WERI-Rb-1 (cell line): ENCODE measurements at regions not wholly inside any gene's neighbourhood (a gene's known extent, or its start where the extent isn't known, plus 50 kb on each side); places are given as distances from the start of the nearest gene placed in this dataset.

Source experiments
- DNase-seq: peaks from one replicate; pipeline ENCODE4 v3.0.0-alpha.2; 2020
- H3K27ac ChIP-seq: fragments of 250-450 bp; sonication (Bioruptor Pico); 2 replicates; pipeline ENCODE4 v1.5.1; 2020; ENCODE audit warnings: mild to moderate bottlenecking, moderate library complexity
- H3K27me3 ChIP-seq: fragments of 250-450 bp; sonication (Bioruptor Pico); 2 replicates; pipeline ENCODE4 v1.5.1; 2021; ENCODE audit warnings: mild to moderate bottlenecking, low read depth, moderate library complexity; ENCODE audit not compliant: insufficient read depth, severe bottlenecking
- H3K36me3 ChIP-seq: fragments of 250-450 bp; sonication (Bioruptor Pico); 2 replicates; pipeline ENCODE4 v1.5.1; 2020; ENCODE audit warnings: mild to moderate bottlenecking, moderate library complexity
- H3K4me3 ChIP-seq: 2 replicates; pipeline ENCODE4 v1.5.1; 2011; ENCODE audit warnings: low read depth, mild to moderate bottlenecking, control low read depth, low read length
- H3K9me3 ChIP-seq: fragments of 250-450 bp; sonication (Bioruptor Pico); 2 replicates; pipeline ENCODE4 v1.5.1; 2021; ENCODE audit warnings: mild to moderate bottlenecking, moderate library complexity; ENCODE audit not compliant: severe bottlenecking
- CTCF ChIP-seq: IDR thresholded peaks from 2 replicates; pipeline ENCODE4 v1.5.1; 2011; ENCODE audit warnings: low read depth, mild to moderate bottlenecking, control low read depth, inconsistent platforms, low read length

GRCh38 chr3:21036888-21037287 is 714.1 kb downstream of the ZNF385D start:
- TF ChIP-seq CTCF = no peak
- DNase-seq = no peak
- no peak overlapping the region for H3K27ac ChIP-seq
- no peak overlapping the region for H3K4me3 ChIP-seq
- no peaks in the 10 kb centered on the region for H3K27me3 ChIP-seq
- H3K9me3 ChIP-seq = no peaks in the 10 kb centered on the region
- H3K36me3 ChIP-seq = no peaks in the 10 kb centered on the region

GRCh38 chr3:21028412-21028811 is 722.6 kb downstream of the ZNF385D start:
- Histone ChIP-seq H3K27ac (no peak overlapping the region), H3K36me3 (no peaks in the 10 kb centered on the region), H3K27me3 (no peaks in the 10 kb centered on the region), H3K4me3 (no peak overlapping the region), H3K9me3 (no peaks in the 10 kb centered on the region)
- TF ChIP-seq CTCF = no peak
- no peak for DNase-seq

- H3K36me3 ChIP-seq = no peaks in the 10 kb centered on the region
These were observed 726.4 kb downstream of the ZNF385D start for GRCh38 chr3:21024563-21024962.

GRCh38 chr3:21020681-21021080 is 730.3 kb downstream of the ZNF385D start:
- H3K9me3 ChIP-seq = no peaks in the 10 kb centered on the region
- no peaks in the 10 kb centered on the region for H3K36me3 ChIP-seq
- no peak overlapping the region for H3K4me3 ChIP-seq
- H3K27ac ChIP-seq = no peak overlapping the region
- no peak for TF ChIP-seq CTCF
- no peak for DNase-seq
- H3K27me3 ChIP-seq = no peaks in the 10 kb centered on the region

More at GRCh38 chr3:21024563-21024962, 726.4 kb downstream of the ZNF385D start:
- DNase-seq = no peak
- Histone ChIP-seq H3K27me3 (no peaks in the 10 kb centered on the region), H3K27ac (no peak overlapping the region), H3K9me3 (no peaks in the 10 kb centered on the region), H3K4me3 (no peak overlapping the region)
- TF ChIP-seq CTCF = no peak

- H3K9me3 ChIP-seq = no peaks in the 10 kb centered on the region
- H3K4me3 ChIP-seq = no peak overlapping the region
- H3K27me3 ChIP-seq = no peaks in the 10 kb centered on the region
- TF ChIP-seq CTCF = no peak
- no peak for DNase-seq
- no peaks in the 10 kb centered on the region for H3K36me3 ChIP-seq
- no peak overlapping the region for H3K27ac ChIP-seq
These were observed 731.0 kb downstream of the ZNF385D start for GRCh38 chr3:21020043-21020442.

GRCh38 chr3:21017115-21017852 is 733.7 kb downstream of the ZNF385D start:
- Histone ChIP-seq H3K27ac (no peak overlapping the region), H3K27me3 (no peaks in the 10 kb centered on the region), H3K4me3 (no peak overlapping the region), H3K36me3 (no peaks in the 10 kb centered on the region), H3K9me3 (peaks cover 3% of the 10 kb centered on the region)
- TF ChIP-seq CTCF = peak; percentile 70
- peak; percentile 43 for DNase-seq
